Tibial nerve (tissue), 4 donors: ENCODE measurements at regions not wholly inside any gene's neighbourhood (a gene's known extent, or its start where the extent isn't known, plus 50 kb on each side); places are given as distances from the start of the nearest gene placed in this dataset.

ENCODE experiments used
- EP300 ChIP-seq, 2 donors: sonication (generic); formaldehyde crosslinking; IDR thresholded peaks; one replicate each; pipeline ENCODE4 v1.6.1; 2017; ENCODE audit warnings: antibody characterized with exemption in 2 of 2, mild to moderate bottlenecking in 1 of 2
- POLR2A ChIP-seq, 2 donors: fragments of 450-650 bp; IDR thresholded peaks; one replicate each; pipeline ENCODE4 v1.6.1; 2017; ENCODE audit warnings: antibody characterized with exemption in 2 of 2, mild to moderate bottlenecking in 2 of 2, moderate library complexity in 2 of 2
- TF ChIP-seq, protein P1 (sequence below), 5 experiments: fragments of 200-600 bp in 3 of 5; fragments of 450-650 bp in 2 of 5; sonication (generic) in 3 of 5; IDR thresholded peaks; one replicate each; pipeline ENCODE4 v1.5.1; 2016 to 2019; ENCODE audit warnings: antibody characterized with exemption in 5 of 5, mild to moderate bottlenecking in 3 of 5, moderate library complexity in 2 of 5

DNA sequence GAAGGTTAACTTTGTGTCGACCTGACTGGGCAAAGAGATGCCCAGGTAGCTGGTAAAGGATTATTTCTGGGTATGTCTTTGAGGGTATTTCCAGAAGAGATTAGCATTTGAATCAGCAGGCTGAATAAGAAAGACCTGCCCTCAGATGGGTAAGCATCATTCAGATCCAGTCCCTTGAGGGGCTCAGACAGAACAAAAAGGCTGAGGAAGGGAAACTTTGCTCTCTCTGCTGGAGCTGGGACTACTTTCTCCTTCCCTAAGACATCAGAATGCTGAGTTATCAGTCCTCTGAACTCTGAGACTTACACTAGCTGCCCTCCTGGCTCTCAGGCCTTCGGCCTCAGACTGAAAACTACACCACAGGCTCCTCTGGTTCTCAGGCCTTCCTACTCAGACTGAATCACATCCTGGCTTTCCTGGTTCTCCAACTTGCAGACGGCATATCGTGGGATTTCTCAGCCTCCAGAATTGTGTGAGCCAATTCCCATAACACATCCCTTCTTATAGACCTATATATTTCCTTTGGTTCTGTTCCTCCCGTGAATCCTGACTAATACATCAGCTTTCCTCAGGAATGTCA lies 982.9 kb downstream of the TUSC7 start:
- TF ChIP-seq POLR2A (IDR thresholded peaks at IDR 0.05) = no peak
- TF ChIP-seq, protein P1, sequence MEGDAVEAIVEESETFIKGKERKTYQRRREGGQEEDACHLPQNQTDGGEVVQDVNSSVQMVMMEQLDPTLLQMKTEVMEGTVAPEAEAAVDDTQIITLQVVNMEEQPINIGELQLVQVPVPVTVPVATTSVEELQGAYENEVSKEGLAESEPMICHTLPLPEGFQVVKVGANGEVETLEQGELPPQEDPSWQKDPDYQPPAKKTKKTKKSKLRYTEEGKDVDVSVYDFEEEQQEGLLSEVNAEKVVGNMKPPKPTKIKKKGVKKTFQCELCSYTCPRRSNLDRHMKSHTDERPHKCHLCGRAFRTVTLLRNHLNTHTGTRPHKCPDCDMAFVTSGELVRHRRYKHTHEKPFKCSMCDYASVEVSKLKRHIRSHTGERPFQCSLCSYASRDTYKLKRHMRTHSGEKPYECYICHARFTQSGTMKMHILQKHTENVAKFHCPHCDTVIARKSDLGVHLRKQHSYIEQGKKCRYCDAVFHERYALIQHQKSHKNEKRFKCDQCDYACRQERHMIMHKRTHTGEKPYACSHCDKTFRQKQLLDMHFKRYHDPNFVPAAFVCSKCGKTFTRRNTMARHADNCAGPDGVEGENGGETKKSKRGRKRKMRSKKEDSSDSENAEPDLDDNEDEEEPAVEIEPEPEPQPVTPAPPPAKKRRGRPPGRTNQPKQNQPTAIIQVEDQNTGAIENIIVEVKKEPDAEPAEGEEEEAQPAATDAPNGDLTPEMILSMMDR (IDR thresholded peaks at IDR 0.05) = no peak
- TF ChIP-seq EP300 (IDR thresholded peaks at IDR 0.05) = no peak
